SK-N-SH (cell line): ENCODE measurements at regions not wholly inside any gene's neighbourhood (a gene's known extent, or its start where the extent isn't known, plus 50 kb on each side); places are given as distances from the start of the nearest gene placed in this dataset.

Experiments used
- CTCF ChIA-PET: fragments of 300-600, 350-600 bp; formaldehyde crosslinking; extraction: SDS; loops from one replicate; lab custom pipeline; 2021; lab: Yijun Ruan, JAX
- POLR2A ChIA-PET: fragments of 350-600 bp; sonication (Branson Sonifier 250); formaldehyde crosslinking; extraction: SDS; loops from one replicate; lab custom pipeline; 2020; ENCODE audit warnings: antibody characterized with exemption, inconsistent platforms; lab: Yijun Ruan, JAX
- DNase-seq: peaks from one replicate; pipeline ENCODE4 v3.0.0; 2012
- H2AFZ ChIP-seq: fragments of 200-600 bp; sonication (generic); 2 replicates; pipeline ENCODE4 v1.8.1; 2016; ENCODE audit warnings: antibody characterized with exemption, mild to moderate bottlenecking, low read depth
- H3F3A ChIP-seq: fragments of 200-600 bp; sonication (generic); replicated peaks from 2 replicates; pipeline ENCODE3; 2016; ENCODE audit warnings: antibody characterized with exemption, mild to moderate bottlenecking; ENCODE audit not compliant: insufficient read depth
- H3K27ac ChIP-seq, 2 experiments: fragments of 200-500 bp in 1 of 2; fragments of 200-600 bp in 1 of 2; sonication (Bioruptor generic) in 1 of 2; sonication (generic), shearing (Covaris generic) in 1 of 2; 2 replicates each; pipeline versions ENCODE4 v1.5.1 to v1.6.1; 2014 to 2016; ENCODE audit warnings: low read depth in 2 of 2, inconsistent platforms in 1 of 2, low read length in 1 of 2, mild to moderate bottlenecking in 1 of 2, mixed read lengths in 1 of 2
- H3K27me3 ChIP-seq: fragments of 200-600 bp; sonication (generic), shearing (Covaris generic); 2 replicates; pipeline ENCODE4 v1.6.1; 2016; ENCODE audit warnings: mixed run types; ENCODE audit not compliant: insufficient read depth
- H3K36me3 ChIP-seq, 2 experiments: fragments of 200-500 bp in 1 of 2; fragments of 200-600 bp in 1 of 2; sonication (Bioruptor generic) in 1 of 2; sonication (generic) in 1 of 2; replicated peaks in 1 of 2; 2 replicates each; pipeline versions ENCODE3 to v1.5.1; 2014 to 2016; ENCODE audit warnings: low read length in 1 of 2, mild to moderate bottlenecking in 1 of 2; ENCODE audit not compliant: insufficient read depth in 2 of 2, control insufficient read depth in 1 of 2
- H3K4me1 ChIP-seq, 2 experiments: fragments of 200-500 bp in 1 of 2; fragments of 200-600 bp in 1 of 2; sonication (Bioruptor generic) in 1 of 2; sonication (generic), shearing (Covaris generic) in 1 of 2; 2 replicates each; pipeline versions ENCODE4 v1.5.1 to v1.6.1; 2014 to 2016; ENCODE audit warnings: low read depth in 1 of 2, low read length in 1 of 2, mixed run types in 1 of 2; ENCODE audit not compliant: insufficient read depth in 2 of 2, control insufficient read depth in 1 of 2
- H3K4me2 ChIP-seq: fragments of 200-600 bp; sonication (generic), shearing (Covaris generic); 2 replicates; pipeline ENCODE4 v1.6.1; 2017; ENCODE audit warnings: mixed run types
- H3K4me3 ChIP-seq, 2 experiments: fragments of 200-500 bp in 1 of 2; fragments of 200-600 bp in 1 of 2; sonication (Bioruptor generic) in 1 of 2; sonication (generic), shearing (Covaris generic) in 1 of 2; 2 replicates each; pipeline versions ENCODE4 v1.5.1 to v1.8.1; 2014 to 2016; ENCODE audit warnings: low read depth in 2 of 2, inconsistent platforms in 1 of 2, low read length in 1 of 2, mild to moderate bottlenecking in 1 of 2, mixed read lengths in 1 of 2, moderate library complexity in 1 of 2
- H3K79me2 ChIP-seq: fragments of 200-600 bp; sonication (generic); 2 replicates; pipeline ENCODE4 v1.8.1; 2017; ENCODE audit warnings: mild to moderate bottlenecking; ENCODE audit not compliant: insufficient read depth
- H3K9ac ChIP-seq: fragments of 200-600 bp; sonication (generic); 2 replicates; pipeline ENCODE4 v1.6.1; 2017; ENCODE audit warnings: mixed run types
- H3K9me2 ChIP-seq: fragments of 200-600 bp; sonication (generic); 2 replicates; pipeline ENCODE4 v1.6.1; 2017; ENCODE audit warnings: mixed run types
- H3K9me3 ChIP-seq: fragments of 200-600 bp; sonication (generic); 2 replicates; pipeline ENCODE4 v1.6.1; 2017; ENCODE audit warnings: mixed run types, mild to moderate bottlenecking, moderate library complexity
- H4K20me1 ChIP-seq: fragments of 200-600 bp; sonication (generic); 2 replicates; pipeline ENCODE4 v1.6.1; 2017; ENCODE audit warnings: mild to moderate bottlenecking, mixed run types; ENCODE audit not compliant: insufficient read depth
- EP300 ChIP-seq, 2 experiments: IDR thresholded peaks; 2 replicates each; pipeline versions ENCODE4 v1.4.0 to v1.6.1; 2012; ENCODE audit warnings: borderline replicate concordance in 1 of 2, low read depth in 1 of 2, low read length in 1 of 2
- EZH2phosphoT487 ChIP-seq: fragments of 200-600 bp; sonication (generic); IDR thresholded peaks from 2 replicates; pipeline ENCODE4 v1.6.1; 2017; ENCODE audit warnings: low read depth, mixed run types, mild to moderate bottlenecking, antibody characterized with exemption, moderate library complexity, borderline replicate concordance
- FOXJ3 ChIP-seq: sonication (generic); formaldehyde crosslinking; IDR thresholded peaks from 2 replicates; pipeline ENCODE4 v1.5.1; 2020; ENCODE audit warnings: mild to moderate bottlenecking, missing genetic modification reagents
- FOXM1 ChIP-seq: IDR thresholded peaks from 2 replicates; pipeline ENCODE4 v1.4.0; 2012; ENCODE audit warnings: low read depth, mild to moderate bottlenecking
- GABPA ChIP-seq: IDR thresholded peaks from 2 replicates; pipeline ENCODE4 v1.4.0; 2012; ENCODE audit warnings: low read depth, mild to moderate bottlenecking
- MEF2A ChIP-seq: IDR thresholded peaks from 2 replicates; pipeline ENCODE4 v1.4.0; 2012; ENCODE audit warnings: low read depth, borderline replicate concordance
- POLR2AphosphoS5 ChIP-seq: IDR thresholded peaks from 2 replicates; pipeline ENCODE4 v1.6.1; 2012; ENCODE audit warnings: low read depth, low read length
- RAD21 ChIP-seq: IDR thresholded peaks from 2 replicates; pipeline ENCODE4 v1.6.1; 2012; ENCODE audit warnings: mild to moderate bottlenecking, low read length
- RCOR1 ChIP-seq: fragments of 150-350 bp; IDR thresholded peaks from 2 replicates; pipeline ENCODE4 v1.6.1; 2017; ENCODE audit warnings: antibody characterized with exemption, low read length
- RFX5 ChIP-seq: IDR thresholded peaks from 2 replicates; pipeline ENCODE4 v1.6.1; 2012; ENCODE audit warnings: mild to moderate bottlenecking, improper control_type of control experiment, low read length
- SMC3 ChIP-seq: IDR thresholded peaks from 2 replicates; pipeline ENCODE4 v1.6.1; 2012; ENCODE audit warnings: low read depth, low read length, improper control_type of control experiment
- TCF12 ChIP-seq: IDR thresholded peaks from 2 replicates; pipeline ENCODE4 v1.4.0; 2012
- YY1 ChIP-seq: IDR thresholded peaks from 2 replicates; pipeline ENCODE4 v1.4.0; 2012; ENCODE audit warnings: low read depth, mild to moderate bottlenecking
- WGBS: methylation state at CpG from one replicate; pipeline ENCODE4 v1.1.6; 2017; ENCODE audit warnings: low lambda C conversion rate; 5-methylcytosine and 5-hydroxymethylcytosine counted together
- TF ChIP-seq, protein P1 (sequence below): IDR thresholded peaks from 2 replicates; pipeline ENCODE4 v1.4.0; 2012; ENCODE audit warnings: low read depth, borderline replicate concordance

DNA sequence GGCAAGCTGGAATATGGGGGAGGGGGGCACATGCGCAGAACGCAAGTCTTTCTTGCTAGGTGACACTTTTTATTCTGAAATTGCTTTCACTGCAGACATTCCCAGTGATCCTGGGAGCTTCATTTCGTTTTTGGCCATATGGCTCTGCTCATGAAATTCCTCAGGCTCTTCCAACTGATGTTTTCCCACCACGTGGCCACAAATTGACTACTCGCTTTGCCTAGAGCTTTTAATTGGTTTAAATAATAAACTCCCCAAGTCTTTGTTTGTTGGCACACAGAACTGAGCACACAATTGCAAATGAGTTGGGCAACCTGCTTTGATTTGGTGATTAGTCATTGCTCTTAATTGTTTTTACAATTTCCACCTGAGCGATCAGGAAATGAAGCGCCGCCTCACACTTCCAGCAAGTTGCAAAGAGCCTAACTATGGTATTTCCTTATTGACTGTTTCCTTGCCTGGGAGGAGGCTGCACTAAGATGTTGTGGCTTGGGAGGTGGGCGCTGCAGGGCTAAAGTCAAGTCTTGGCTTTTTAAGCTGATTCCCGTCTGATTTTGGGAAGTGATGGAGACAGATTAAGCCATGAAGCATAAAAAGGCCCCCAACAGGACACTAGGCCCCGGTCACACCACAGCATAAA, 282.5 kb downstream of the ZIC3 start:
- POLR2A ChIA-PET = no interaction called here
- WGBS = 7% methylated on average over 8 of the region's 11 CpGs

GRCh38 chrX:137852502-137852901, 286.6 kb downstream of the ZIC3 start:
- no peak overlapping the region for H3K4me3 ChIP-seq
- WGBS = 4% methylated on average over 2 of the region's 2 CpGs
- no peaks in the 10 kb centered on the region for H3K9me2 ChIP-seq
- H3K9ac ChIP-seq = no peak overlapping the region
- no peak overlapping the region for H3K27ac ChIP-seq
- H2AFZ ChIP-seq = no peak overlapping the region
- no peaks in the 10 kb centered on the region for H3K4me1 ChIP-seq
- H3K4me2 ChIP-seq = no peak overlapping the region
- no peaks in the 10 kb centered on the region for H3K36me3 ChIP-seq
- POLR2A ChIA-PET = no interaction called here
- CTCF ChIA-PET = interaction anchor here (1.3 kb wide), 1 partner anchor 10 kb away, joined by 3 read pairs; no protein-coding TSS in a partner anchor
- no peaks in the 10 kb centered on the region for H3F3A ChIP-seq
- no peak for DNase-seq
- no peaks in the 10 kb centered on the region for H3K79me2 ChIP-seq
- H3K27me3 ChIP-seq = no peaks in the 10 kb centered on the region
- no peaks in the 10 kb centered on the region for H4K20me1 ChIP-seq
- TF ChIP-seq POLR2AphosphoS5 = no peak
- TF ChIP-seq GABPA = no peak
- no peak for TF ChIP-seq EP300 (IDR thresholded peaks at IDR 0.05; ENCODE audit: borderline replicate concordance in 1 of 2, low read depth in 1 of 2, low read length in 1 of 2)
- TF ChIP-seq TCF12 = no peak
- TF ChIP-seq YY1 = no peak
- no peak for TF ChIP-seq FOXJ3
- TF ChIP-seq RFX5 = no peak
- TF ChIP-seq, protein P1, sequence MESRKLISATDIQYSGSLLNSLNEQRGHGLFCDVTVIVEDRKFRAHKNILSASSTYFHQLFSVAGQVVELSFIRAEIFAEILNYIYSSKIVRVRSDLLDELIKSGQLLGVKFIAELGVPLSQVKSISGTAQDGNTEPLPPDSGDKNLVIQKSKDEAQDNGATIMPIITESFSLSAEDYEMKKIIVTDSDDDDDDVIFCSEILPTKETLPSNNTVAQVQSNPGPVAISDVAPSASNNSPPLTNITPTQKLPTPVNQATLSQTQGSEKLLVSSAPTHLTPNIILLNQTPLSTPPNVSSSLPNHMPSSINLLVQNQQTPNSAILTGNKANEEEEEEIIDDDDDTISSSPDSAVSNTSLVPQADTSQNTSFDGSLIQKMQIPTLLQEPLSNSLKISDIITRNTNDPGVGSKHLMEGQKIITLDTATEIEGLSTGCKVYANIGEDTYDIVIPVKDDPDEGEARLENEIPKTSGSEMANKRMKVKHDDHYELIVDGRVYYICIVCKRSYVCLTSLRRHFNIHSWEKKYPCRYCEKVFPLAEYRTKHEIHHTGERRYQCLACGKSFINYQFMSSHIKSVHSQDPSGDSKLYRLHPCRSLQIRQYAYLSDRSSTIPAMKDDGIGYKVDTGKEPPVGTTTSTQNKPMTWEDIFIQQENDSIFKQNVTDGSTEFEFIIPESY = no peak
- TF ChIP-seq SMC3 = no peak
- no peak for TF ChIP-seq EZH2phosphoT487
- no peak for TF ChIP-seq FOXM1
- no peak for TF ChIP-seq RAD21
- no peak for TF ChIP-seq MEF2A
- TF ChIP-seq, all 33 proteins: peak for 0
- H3K9me3 ChIP-seq = no peaks in the 10 kb centered on the region

More for the DNA sequence above, 282.5 kb downstream of the ZIC3 start:
- Histone ChIP-seq H3K36me3 (no peaks in the 10 kb centered on the region), H3K4me3 (no peak overlapping the region), H3K79me2 (no peaks in the 10 kb centered on the region), H3K27ac (no peak overlapping the region), H3K9me2 (no peaks in the 10 kb centered on the region), H4K20me1 (no peaks in the 10 kb centered on the region), H3K9me3 (no peaks in the 10 kb centered on the region), H3K4me2 (no peak overlapping the region), H2AFZ (no peak overlapping the region), H3K4me1 (no peaks in the 10 kb centered on the region), H3K27me3 (no peaks in the 10 kb centered on the region), H3K9ac (no peak overlapping the region), H3F3A (no peaks in the 10 kb centered on the region)
- CTCF ChIA-PET = no interaction called here
- TF ChIP-seq RCOR1 = no peak
- no peak for DNase-seq
